ENCODE measurements at regions not wholly inside any gene's neighbourhood (a gene's known extent, or its start where the extent isn't known, plus 50 kb on each side); places are given as distances from the start of the nearest gene placed in this dataset.

DNA sequence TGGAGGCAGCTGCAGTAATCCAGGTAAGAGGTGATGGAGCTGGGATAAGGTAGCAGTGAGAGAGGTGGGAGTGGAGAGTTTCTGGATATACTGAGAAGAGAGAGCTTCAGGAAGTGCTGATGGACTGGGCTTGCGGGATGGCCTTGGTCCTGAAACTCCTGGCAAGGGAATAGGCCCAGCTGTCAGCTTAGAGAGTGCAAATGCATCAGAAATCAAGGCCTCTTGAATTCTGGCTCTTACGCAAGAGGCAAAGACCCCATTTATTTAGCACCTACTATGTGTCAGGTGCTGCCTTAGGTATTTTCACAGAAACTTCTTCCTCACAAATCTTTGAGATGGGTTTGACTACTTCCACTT lies 227.2 kb upstream of the MAP3K1 start:
- DNase-seq (ENCODE audit: low read depth in 3 of 3): no peak

- DNase-seq (ENCODE audit: low read depth in 3 of 3): no peak
Observed at GRCh38 chr5:56587381-56588130, 227.8 kb upstream of the MAP3K1 start.

DNA sequence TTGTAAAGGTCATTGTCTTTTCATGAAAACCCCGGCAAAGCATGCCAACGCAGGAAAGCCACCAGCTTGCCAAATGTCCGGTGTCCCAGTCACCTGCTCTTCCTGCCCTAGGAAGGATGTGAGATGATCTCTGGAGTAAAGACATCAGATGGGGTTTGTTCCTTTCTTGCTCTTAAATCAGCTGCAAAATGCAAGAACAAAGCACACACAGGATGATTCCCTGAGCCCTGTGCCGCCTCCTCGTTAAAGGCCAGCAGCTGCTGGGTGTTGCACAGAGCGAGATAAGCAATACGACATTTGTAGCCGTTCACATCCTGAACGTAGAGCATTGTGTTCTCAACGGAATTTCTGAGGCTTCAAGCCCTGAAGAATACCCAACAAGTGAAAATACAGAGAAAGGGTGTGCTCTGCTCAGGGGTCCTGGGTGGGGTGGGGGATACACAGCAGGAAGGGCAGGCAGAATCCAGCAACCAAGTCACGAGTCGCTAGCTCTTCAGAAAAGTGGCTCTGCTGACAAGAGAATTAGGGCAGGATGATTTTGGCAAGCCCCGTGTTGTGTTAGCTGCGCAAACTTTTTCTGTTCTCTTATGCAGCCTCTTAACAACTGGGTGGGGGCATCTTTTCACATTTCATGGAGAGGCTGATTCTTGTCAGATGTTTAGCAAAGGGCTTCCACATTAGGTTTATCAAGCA lies 229.2 kb upstream of the MAP3K1 start:
- DNase-seq (ENCODE audit: low read depth in 3 of 3): no peak

- no peak for DNase-seq (ENCODE audit: low read depth in 3 of 3)
Observed at GRCh38 chr5:56585461-56585860, 229.9 kb upstream of the MAP3K1 start.

GRCh38 chr5:56581426-56581825 lies 233.9 kb upstream of the MAP3K1 start:
- DNase-seq (ENCODE audit: low read depth in 3 of 3): no peak

- DNase-seq (ENCODE audit: low read depth in 3 of 3): no peak
Observed at GRCh38 chr5:56580864-56581263, 234.5 kb upstream of the MAP3K1 start.

- no peak for DNase-seq (ENCODE audit: low read depth in 3 of 3)
Observed at GRCh38 chr5:56575821-56576220, 239.5 kb upstream of the MAP3K1 start.

DNA sequence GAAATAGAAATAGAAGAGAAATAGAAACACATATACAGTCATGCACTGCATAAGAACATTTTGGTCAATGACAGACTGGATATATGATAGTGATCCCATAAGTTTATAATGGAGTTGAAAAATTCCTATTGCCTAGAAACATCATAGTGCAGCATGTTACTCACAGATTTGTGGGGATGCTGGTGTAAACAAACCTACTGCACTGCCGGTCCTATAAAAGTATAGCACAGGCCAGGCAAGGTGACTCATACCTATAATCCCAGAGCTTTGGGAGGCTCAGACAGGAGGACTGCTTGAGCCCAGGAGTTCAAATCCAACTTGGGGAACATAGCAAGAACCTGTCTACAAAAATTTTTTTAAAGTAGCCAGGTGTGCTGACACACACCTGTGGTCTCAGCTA lies 240.6 kb upstream of the MAP3K1 start:
- no peak for DNase-seq (ENCODE audit: low read depth in 3 of 3)

DNA sequence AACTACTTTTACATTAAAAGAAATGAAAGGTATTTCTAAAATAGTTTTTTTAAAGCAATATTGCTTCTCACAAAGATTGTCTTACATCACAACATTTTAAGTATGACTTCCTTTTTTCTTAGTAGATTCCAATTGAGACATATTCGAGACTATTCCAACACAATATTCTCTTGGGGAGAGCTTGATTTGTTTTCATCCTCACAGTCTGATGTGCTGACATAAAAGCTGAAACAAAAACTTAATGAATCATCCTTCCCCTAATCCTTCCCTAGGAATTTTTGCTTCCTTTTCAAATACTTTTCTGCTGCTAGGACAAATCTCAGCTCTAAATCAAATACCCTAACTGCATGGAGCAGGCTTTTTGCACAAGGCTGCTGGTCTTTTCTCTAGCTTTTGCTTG lies 245.8 kb upstream of the MAP3K1 start:
- no peak for DNase-seq (ENCODE audit: low read depth in 3 of 3)

GRCh38 chr5:56569076-56569475 lies 246.3 kb upstream of the MAP3K1 start:
- DNase-seq (ENCODE audit: low read depth in 3 of 3): no peak

DNA sequence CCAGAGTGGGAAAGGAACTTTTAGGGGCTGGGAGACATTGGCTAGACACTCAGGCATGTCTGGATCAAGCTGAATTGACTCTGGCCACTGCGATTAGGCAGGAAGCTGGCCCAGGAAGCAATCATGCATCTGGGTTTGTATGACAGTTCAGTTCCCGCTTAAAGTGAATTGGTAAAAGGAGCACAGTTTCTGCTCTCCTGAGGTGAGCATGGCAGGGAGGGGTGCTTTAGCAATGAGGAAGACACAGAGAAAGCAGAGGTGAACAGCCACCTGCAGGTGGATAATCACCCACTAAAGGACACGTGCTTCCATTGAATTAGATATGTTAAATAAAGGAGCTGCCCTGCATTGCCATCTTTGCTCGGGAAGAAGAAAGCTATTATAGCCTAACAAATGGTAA lies 248.1 kb upstream of the MAP3K1 start:
- DNase-seq (ENCODE audit: low read depth in 3 of 3): no peak

- DNase-seq (ENCODE audit: low read depth in 3 of 3): no peak
Observed at GRCh38 chr5:56566374-56567249, 248.7 kb upstream of the MAP3K1 start.

DNA sequence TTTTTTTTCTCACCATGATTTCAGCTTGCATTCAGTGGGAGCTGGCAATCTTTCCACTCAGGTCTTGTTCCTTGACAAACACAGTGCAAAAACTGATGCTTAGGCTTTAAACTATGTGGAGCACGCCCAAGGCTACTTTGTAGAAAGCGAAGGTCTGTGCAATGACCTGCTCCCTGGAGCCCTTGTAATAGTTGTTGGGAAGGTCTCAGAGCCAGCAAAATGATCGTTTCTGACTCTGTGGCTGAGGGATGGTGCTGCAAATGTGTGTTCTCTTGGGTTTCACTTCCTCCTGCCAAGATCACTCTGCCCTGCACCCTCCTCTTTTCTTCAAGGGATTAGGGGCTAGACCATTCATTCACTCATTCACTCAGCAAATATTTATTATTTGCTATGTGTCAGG lies 249.7 kb upstream of the MAP3K1 start:
- no peak for DNase-seq (ENCODE audit: low read depth in 3 of 3)

DNA sequence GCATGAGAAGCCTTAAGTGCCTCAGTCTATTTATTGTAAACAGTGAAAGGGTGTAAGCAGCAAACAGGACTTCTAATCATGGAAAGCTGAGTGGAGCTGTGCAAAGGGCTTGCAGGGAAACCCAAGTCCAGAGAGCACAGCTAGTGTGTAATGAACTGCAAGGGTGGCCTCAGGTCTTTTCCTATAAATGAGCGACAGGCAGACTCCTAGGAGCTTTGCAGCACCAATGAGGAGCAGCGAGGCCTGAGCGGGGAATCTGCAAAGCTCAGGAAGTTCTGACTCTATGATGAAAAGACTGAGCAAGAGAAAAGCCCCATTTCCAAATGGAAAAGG lies 250.1 kb upstream of the MAP3K1 start:
- DNase-seq (ENCODE audit: low read depth in 3 of 3): no peak

DNA sequence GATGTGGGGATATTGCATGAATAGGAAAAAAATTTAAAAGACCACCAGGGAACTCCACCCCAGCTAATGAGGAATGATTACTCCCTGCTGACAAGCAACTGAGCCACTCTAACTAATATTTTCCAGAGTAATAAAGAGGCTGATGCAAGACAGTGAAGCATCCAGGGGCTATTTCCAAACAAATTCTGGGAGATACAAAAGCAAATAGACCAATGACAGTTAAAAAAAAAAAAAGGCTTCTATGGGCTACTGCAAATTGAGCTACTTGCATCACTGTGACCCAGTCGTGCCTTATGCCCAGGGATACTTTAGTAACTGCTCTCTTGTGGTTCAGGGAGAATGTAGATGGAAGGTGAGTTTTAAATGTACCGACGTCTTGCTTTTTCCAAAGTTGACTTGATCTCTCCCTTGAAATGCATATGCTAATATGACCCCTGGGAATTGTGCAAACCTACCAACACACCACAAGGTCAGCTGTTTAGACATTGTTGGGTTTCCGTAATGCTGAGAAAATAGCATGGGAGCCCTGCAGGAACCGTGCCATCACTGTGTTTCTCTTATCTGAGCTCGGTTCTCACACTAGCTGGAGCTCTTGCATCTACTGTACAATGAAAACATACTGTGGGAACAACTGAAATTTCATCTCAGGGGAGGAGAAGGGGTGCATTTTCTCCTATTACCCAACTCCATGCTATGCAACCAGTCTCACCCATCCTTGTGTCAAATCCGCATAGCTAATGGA lies 250.6 kb upstream of the MAP3K1 start:
- no peak for DNase-seq (ENCODE audit: low read depth in 3 of 3)

DNA sequence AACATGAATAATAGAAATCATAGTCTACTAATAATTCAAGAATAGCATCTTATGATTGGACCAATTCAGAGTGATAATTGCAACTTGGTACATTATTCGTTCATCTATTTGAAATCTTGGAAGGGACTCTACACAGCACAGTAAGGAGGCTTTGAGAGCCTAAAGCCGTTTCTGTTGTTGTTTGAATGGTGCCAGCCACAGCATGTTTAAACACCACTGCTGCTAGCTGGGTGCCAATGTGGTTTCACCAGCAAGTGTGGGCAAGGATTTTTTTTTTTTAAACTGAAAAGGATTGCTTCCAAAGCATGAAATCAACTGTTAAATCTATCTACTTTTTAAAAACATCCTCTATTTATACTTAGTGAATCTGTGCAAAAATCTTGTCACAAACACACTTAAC lies 253.9 kb upstream of the MAP3K1 start:
- DNase-seq (ENCODE audit: low read depth in 3 of 3): no peak

DNA sequence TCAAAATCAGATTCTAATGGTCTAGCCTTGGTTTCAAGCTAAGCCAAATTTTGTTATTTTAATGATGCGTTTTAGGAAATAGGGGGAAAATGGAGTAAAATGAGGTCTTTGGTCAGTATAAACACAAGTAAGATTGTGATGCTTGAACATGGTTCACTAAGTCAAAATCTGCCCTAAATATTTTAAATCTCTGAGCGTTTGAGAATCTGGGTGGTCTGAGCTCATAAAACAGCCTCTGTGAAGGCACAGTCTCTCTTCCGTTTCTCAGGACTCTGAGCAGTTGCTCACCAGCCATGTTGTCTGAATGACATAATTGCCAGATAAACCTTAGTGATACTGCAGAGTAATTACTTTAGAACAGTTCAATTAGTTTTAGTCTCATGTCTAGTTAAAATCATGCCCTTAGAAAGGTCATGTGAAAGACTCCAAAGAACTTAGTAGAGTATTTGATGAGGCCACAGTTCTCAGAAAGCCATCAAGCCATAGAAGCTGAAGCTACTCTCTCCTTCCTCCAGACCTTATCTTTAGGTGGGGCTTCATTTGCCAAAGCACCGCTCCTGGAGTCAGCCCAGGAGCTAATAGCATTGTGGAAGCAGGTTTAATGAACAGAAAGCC lies 257.1 kb upstream of the MAP3K1 start:
- no peak for DNase-seq (ENCODE audit: low read depth in 3 of 3)

- no peak for DNase-seq (ENCODE audit: low read depth in 3 of 3)
Observed at GRCh38 chr5:56557198-56557597, 258.2 kb upstream of the MAP3K1 start.

DNA sequence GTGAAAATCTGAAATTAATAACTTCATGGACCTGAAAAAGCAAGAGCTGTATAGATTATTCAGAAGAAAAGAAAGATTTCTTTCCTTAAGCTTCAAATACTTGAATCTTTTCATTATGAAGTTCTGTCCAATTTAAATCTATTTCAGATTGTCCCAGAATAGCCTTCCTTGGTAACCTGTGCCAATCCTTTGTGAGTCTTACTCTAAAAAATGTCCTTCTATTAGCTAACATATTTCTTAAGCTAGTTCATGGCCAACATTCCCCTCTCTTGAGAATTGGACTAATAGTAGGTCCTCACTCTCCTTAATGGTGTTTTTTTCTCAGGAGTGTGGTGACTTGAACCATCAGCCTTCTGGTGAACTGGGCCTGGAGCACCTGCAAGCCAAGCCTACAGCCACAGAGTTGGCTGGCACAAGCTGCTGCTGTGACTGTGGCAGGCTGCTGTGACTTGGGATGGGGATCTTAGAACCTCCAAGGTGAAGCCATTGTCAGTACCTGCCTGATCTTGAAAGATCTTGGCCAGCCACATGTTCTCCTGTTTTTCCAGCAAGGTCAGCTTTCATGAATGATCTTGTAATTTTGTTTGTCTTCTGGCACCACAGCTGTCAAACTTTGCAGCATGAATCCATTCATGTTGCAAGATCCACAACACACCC lies 262.6 kb upstream of the MAP3K1 start:
- DNase-seq (ENCODE audit: low read depth in 3 of 3): no peak

- DNase-seq (ENCODE audit: low read depth in 3 of 3): no peak
Observed at GRCh38 chr5:56550227-56550626, 265.1 kb upstream of the MAP3K1 start.
